Fibroblast of lung (primary cell): ENCODE measurements at regions not wholly inside any gene's neighbourhood (a gene's known extent, or its start where the extent isn't known, plus 50 kb on each side); places are given as distances from the start of the nearest gene placed in this dataset.

Experiments used
- EZH2 ChIP-seq: IDR thresholded peaks from 2 replicates; pipeline ENCODE4 v1.5.1; 2012; ENCODE audit warnings: low read length, control low read depth, mild to moderate bottlenecking; ENCODE audit errors: missing control alignments
- TF ChIP-seq, protein P1 (sequence below), 2 donors: IDR thresholded peaks in 1 of 2; conservative IDR thresholded peaks in 1 of 2; 1 replicate in 1 of 2; 2 replicates in 1 of 2; pipeline ENCODE4 v1.5.1; 2011 to 2012; ENCODE audit warnings: low read length in 2 of 2, control low read depth in 1 of 2, inconsistent platforms in 1 of 2, low read depth in 1 of 2, mild to moderate bottlenecking in 1 of 2

DNA sequence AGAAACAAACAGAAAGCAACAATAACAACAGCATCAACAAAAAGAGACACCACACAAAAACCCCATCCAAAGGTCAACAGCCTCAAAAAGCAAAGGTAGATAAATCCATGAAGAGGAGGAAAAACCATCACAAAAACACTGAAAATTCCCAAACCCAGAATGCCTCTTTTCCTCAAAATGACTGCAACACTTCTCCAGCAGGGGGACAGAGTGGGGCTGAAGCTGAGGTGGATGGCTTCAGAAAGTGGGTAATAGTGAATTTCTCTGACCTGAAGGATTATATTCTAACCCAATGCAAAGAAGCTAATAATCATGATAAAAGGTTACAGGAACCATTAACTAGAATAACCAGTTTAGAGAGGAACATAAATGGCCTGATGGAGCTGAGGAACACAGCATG is 888.2 kb downstream of the RAB28 start:
- TF ChIP-seq, protein P1, sequence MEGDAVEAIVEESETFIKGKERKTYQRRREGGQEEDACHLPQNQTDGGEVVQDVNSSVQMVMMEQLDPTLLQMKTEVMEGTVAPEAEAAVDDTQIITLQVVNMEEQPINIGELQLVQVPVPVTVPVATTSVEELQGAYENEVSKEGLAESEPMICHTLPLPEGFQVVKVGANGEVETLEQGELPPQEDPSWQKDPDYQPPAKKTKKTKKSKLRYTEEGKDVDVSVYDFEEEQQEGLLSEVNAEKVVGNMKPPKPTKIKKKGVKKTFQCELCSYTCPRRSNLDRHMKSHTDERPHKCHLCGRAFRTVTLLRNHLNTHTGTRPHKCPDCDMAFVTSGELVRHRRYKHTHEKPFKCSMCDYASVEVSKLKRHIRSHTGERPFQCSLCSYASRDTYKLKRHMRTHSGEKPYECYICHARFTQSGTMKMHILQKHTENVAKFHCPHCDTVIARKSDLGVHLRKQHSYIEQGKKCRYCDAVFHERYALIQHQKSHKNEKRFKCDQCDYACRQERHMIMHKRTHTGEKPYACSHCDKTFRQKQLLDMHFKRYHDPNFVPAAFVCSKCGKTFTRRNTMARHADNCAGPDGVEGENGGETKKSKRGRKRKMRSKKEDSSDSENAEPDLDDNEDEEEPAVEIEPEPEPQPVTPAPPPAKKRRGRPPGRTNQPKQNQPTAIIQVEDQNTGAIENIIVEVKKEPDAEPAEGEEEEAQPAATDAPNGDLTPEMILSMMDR (conservative IDR thresholded peaks at IDR 0.05 in 1 of 2, IDR thresholded peaks at IDR 0.05 in 1 of 2; ENCODE audit: low read depth in 1 of 2, low read length in 2 of 2): no peak
- no peak for TF ChIP-seq EZH2
